Liver (tissue), 3 donors: ENCODE measurements at regions not wholly inside any gene's neighbourhood (a gene's known extent, or its start where the extent isn't known, plus 50 kb on each side); places are given as distances from the start of the nearest gene placed in this dataset.

ENCODE experiments used
- CTCF ChIP-seq: fragments of 150-350 bp; IDR thresholded peaks from 2 replicates; pipeline ENCODE4 v1.5.1; 2017; ENCODE audit warnings: improper control_type of control experiment, low read depth, low read length; ENCODE audit not compliant: missing input control
- JUND ChIP-seq, 2 donors: IDR thresholded peaks; 2 replicates each; pipeline ENCODE4 v1.6.1; 2016; ENCODE audit warnings: antibody characterized with exemption in 2 of 2
- RAD21 ChIP-seq, 2 donors: IDR thresholded peaks; 2 replicates each; pipeline ENCODE4 v1.6.1; 2016; ENCODE audit warnings: antibody characterized with exemption in 2 of 2, mild to moderate bottlenecking in 2 of 2
- donor health status: healthy.
- donor health status: healthy.

- TF ChIP-seq JUND (IDR thresholded peaks at IDR 0.05) (no peak), CTCF (no peak), RAD21 (IDR thresholded peaks at IDR 0.05) (no peak)
These were observed 51.8 kb upstream of the MYCBP2 start for GRCh38 chr13:77378662-77379061.
